ENCODE measurements at regions not wholly inside any gene's neighbourhood (a gene's known extent, or its start where the extent isn't known, plus 50 kb on each side); places are given as distances from the start of the nearest gene placed in this dataset.

DNA sequence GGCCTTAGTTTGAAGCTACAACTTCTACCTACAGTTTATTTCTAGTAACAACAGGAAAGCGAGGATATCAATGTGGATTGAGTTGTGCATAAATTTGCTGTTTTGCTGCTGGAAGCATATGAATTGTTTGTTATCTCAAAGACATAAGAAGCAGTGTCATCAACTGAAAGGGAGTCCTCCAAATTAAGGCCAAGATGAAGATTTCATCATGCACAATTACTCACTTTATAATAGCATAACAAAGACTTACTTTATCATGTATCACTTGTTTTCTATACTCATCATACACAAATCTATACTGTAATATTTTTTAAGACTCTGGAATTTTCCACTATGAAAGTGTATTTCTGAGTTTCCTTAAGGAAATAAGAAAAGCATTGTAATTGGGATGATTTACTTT lies 136.1 kb upstream of the FANCL start:
- H2AFZ ChIP-seq: no peak overlapping the region
- no peak overlapping the region for H3K4me3 ChIP-seq
- no peak for DNase-seq
- CTCF ChIA-PET: no interaction called here
- no peak overlapping the region for H3K4me2 ChIP-seq
- no peaks in the 10 kb centered on the region for H4K20me1 ChIP-seq (ENCODE audit: insufficient read depth)
- H3K4me1 ChIP-seq (replicated peaks; ENCODE audit: insufficient read depth): no peaks in the 10 kb centered on the region
- H3K9me2 ChIP-seq (ENCODE audit: insufficient read depth): no peaks in the 10 kb centered on the region
- intact Hi-C loops (cut with micrococcal nuclease; ENCODE audit: unreplicated experiment): no loop called here
- no peaks in the 10 kb centered on the region for H3K79me2 ChIP-seq (ENCODE audit: low read depth)
- H3K36me3 ChIP-seq (ENCODE audit: low read depth): no peaks in the 10 kb centered on the region
- TF ChIP-seq EZH2 (IDR thresholded peaks at IDR 0.05; ENCODE audit: low read depth): no peak
- TF ChIP-seq, protein P1, sequence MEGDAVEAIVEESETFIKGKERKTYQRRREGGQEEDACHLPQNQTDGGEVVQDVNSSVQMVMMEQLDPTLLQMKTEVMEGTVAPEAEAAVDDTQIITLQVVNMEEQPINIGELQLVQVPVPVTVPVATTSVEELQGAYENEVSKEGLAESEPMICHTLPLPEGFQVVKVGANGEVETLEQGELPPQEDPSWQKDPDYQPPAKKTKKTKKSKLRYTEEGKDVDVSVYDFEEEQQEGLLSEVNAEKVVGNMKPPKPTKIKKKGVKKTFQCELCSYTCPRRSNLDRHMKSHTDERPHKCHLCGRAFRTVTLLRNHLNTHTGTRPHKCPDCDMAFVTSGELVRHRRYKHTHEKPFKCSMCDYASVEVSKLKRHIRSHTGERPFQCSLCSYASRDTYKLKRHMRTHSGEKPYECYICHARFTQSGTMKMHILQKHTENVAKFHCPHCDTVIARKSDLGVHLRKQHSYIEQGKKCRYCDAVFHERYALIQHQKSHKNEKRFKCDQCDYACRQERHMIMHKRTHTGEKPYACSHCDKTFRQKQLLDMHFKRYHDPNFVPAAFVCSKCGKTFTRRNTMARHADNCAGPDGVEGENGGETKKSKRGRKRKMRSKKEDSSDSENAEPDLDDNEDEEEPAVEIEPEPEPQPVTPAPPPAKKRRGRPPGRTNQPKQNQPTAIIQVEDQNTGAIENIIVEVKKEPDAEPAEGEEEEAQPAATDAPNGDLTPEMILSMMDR (conservative IDR thresholded peaks at IDR 0.05): no peak
- no peaks in the 10 kb centered on the region for H3K9me3 ChIP-seq (ENCODE audit: insufficient read depth, low read depth)
- no TSS peak for BruUV-seq (replicated peaks)
- POLR2A ChIA-PET (ENCODE audit: unreplicated experiment): no interaction called here
- no peaks in the 10 kb centered on the region for H3F3A ChIP-seq (ENCODE audit: insufficient read depth, low read depth)
- H3K27ac ChIP-seq: no peak overlapping the region
- H3K27me3 ChIP-seq (ENCODE audit: insufficient read depth, low read depth): no peaks in the 10 kb centered on the region

- Histone ChIP-seq H3K4me2 (no peak overlapping the region), H3K9me3 (ENCODE audit: insufficient read depth, low read depth) (no peaks in the 10 kb centered on the region), H3K27me3 (ENCODE audit: insufficient read depth, low read depth) (no peaks in the 10 kb centered on the region), H3F3A (ENCODE audit: insufficient read depth, low read depth) (no peaks in the 10 kb centered on the region), H3K27ac (no peak overlapping the region), H3K4me1 (replicated peaks; ENCODE audit: insufficient read depth) (no peaks in the 10 kb centered on the region), H2AFZ (no peak overlapping the region), H3K4me3 (no peak overlapping the region), H4K20me1 (ENCODE audit: insufficient read depth) (no peaks in the 10 kb centered on the region), H3K79me2 (ENCODE audit: low read depth) (no peaks in the 10 kb centered on the region), H3K9me2 (ENCODE audit: insufficient read depth) (no peaks in the 10 kb centered on the region), H3K36me3 (ENCODE audit: low read depth) (no peaks in the 10 kb centered on the region)
- intact Hi-C loops (cut with micrococcal nuclease; ENCODE audit: unreplicated experiment): no loop called here
- CTCF ChIA-PET: no interaction called here
- TF ChIP-seq EZH2 (IDR thresholded peaks at IDR 0.05; ENCODE audit: low read depth): no peak
- TF ChIP-seq, protein P1 (conservative IDR thresholded peaks at IDR 0.05): no peak
- BruUV-seq (replicated peaks): no TSS peak
- no peak for DNase-seq
- POLR2A ChIA-PET (ENCODE audit: unreplicated experiment): no interaction called here
These were observed 135.5 kb upstream of the FANCL start for GRCh38 chr2:58376592-58376991.

DNA sequence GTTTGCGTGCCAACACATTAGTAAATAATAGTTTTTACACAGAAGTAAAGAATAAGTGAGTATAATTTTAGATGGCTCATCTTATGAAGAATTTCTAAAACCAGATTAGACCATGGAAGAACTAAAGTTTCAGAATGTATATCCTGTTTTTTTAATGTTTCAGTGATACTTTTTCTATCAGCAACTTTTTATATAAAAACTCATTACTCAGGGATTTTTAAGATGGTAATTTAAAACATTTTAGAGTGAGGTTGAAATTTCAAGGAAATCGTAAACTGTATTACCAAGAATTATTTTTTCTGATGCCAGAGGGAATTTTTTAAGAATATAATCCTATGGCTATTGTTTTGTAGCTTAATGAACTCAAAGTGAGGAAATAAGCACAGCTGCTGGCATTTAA lies 128.5 kb upstream of the FANCL start:
- Histone ChIP-seq H3K9me2 (ENCODE audit: insufficient read depth) (peaks cover 5% of the 10 kb centered on the region; the same call in 1 of the 2 replicates), H3K4me3 (no peak overlapping the region), H3K27ac (no peak overlapping the region), H4K20me1 (ENCODE audit: insufficient read depth) (no peaks in the 10 kb centered on the region), H3K9me3 (ENCODE audit: insufficient read depth, low read depth) (no peaks in the 10 kb centered on the region), H3K27me3 (ENCODE audit: insufficient read depth, low read depth) (no peaks in the 10 kb centered on the region), H3K79me2 (ENCODE audit: low read depth) (no peaks in the 10 kb centered on the region), H3K36me3 (ENCODE audit: low read depth) (no peaks in the 10 kb centered on the region), H2AFZ (no peak overlapping the region), H3K4me2 (no peak overlapping the region; the same call in 1 of the 2 replicates), H3F3A (ENCODE audit: insufficient read depth, low read depth) (no peaks in the 10 kb centered on the region), H3K4me1 (replicated peaks; ENCODE audit: insufficient read depth) (no peaks in the 10 kb centered on the region)
- intact Hi-C loops (cut with micrococcal nuclease; ENCODE audit: unreplicated experiment): no loop called here
- TF ChIP-seq EZH2 (IDR thresholded peaks at IDR 0.05; ENCODE audit: low read depth): no peak
- TF ChIP-seq, protein P1 (conservative IDR thresholded peaks at IDR 0.05): no peak
- ChIA-PET POLR2A (ENCODE audit: unreplicated experiment) (interaction anchor here (0.6 to 0.7 kb wide), 2 partner anchors 11 to 36 kb away, joined by 3 to 4 read pairs; no protein-coding TSS in a partner anchor), CTCF (no interaction called here)
- no peak for DNase-seq
- no TSS peak for BruUV-seq (replicated peaks)

All from PC-9 (cell line).